IMR-90 (cell line): ENCODE measurements at regions not wholly inside any gene's neighbourhood (a gene's known extent, or its start where the extent isn't known, plus 50 kb on each side); places are given as distances from the start of the nearest gene placed in this dataset.
A peak's percentile ranks its signal among the peaks of the same experiment; 100 is the strongest.

Source experiments
- ATAC-seq: fragments of 200-7000 bp; cut with Tn5 transposase; 2 replicates; pipeline ENCODE4 v1.9.1; 2020; ENCODE audit warnings: low read depth, mild to moderate bottlenecking, moderate library complexity
- BruUV-seq: library from RNA; stranded (reverse); fragments of 400-500 nt; replicated peaks from 2 replicates; lab custom pipeline; 2021; lab: Mats Ljungman, UMichigan
- CTCF ChIA-PET: fragments of 300-600 bp; formaldehyde crosslinking; extraction: SDS; loops from one replicate; lab custom pipeline; 2021; ENCODE audit warnings: antibody characterized with exemption; lab: Yijun Ruan, JAX
- POLR2A ChIA-PET: fragments of 300-600 bp; sonication (Branson Sonifier 250); formaldehyde crosslinking; loops from one replicate; lab custom pipeline; 2022; ENCODE audit warnings: antibody characterized with exemption; ENCODE audit not compliant: unreplicated experiment; lab: Charles Lee
- DNase-seq: peaks from one replicate; pipeline ENCODE4 v3.0.0; 2013
- H2AFZ ChIP-seq: replicated peaks from 2 replicates; pipeline ENCODE3; 2013; ENCODE audit warnings: low read length, mild to moderate bottlenecking; ENCODE audit not compliant: poor library complexity
- H2AK5ac ChIP-seq: 2 replicates; pipeline ENCODE4 v1.6.1; 2013; ENCODE audit warnings: low read depth, low read length, inconsistent platforms
- H2AK9ac ChIP-seq: replicated peaks from 2 replicates; pipeline ENCODE3; 2013; ENCODE audit warnings: mild to moderate bottlenecking, low read depth, low read length, moderate library complexity; ENCODE audit not compliant: poor library complexity
- H2BK120ac ChIP-seq: 2 replicates; pipeline ENCODE4 v1.6.1; 2013; ENCODE audit warnings: low read depth, low read length, inconsistent platforms
- H2BK15ac ChIP-seq: 3 replicates; pipeline ENCODE4 v1.6.1; 2013; ENCODE audit warnings: low read depth, low read length, inconsistent platforms
- H2BK20ac ChIP-seq: 2 replicates; pipeline ENCODE4 v1.6.1; 2013; ENCODE audit warnings: low read depth, mild to moderate bottlenecking, inconsistent platforms, low read length, moderate library complexity
- H2BK5ac ChIP-seq: 2 replicates; pipeline ENCODE4 v1.6.1; 2013; ENCODE audit warnings: mild to moderate bottlenecking, low read depth, low read length, inconsistent platforms; ENCODE audit not compliant: poor library complexity, severe bottlenecking
- H3K14ac ChIP-seq: replicated peaks from 2 replicates; pipeline ENCODE4 v1.6.1; 2013; ENCODE audit warnings: low read depth, low read length, inconsistent platforms
- H3K18ac ChIP-seq: 2 replicates; pipeline ENCODE4 v1.6.1; 2013; ENCODE audit warnings: low read depth, low read length, control low read depth
- H3K23ac ChIP-seq: 2 replicates; pipeline ENCODE4 v1.6.1; 2013; ENCODE audit warnings: low read depth, low read length, inconsistent platforms
- H3K27ac ChIP-seq: 2 replicates; pipeline ENCODE4 v1.5.1; 2013; ENCODE audit warnings: mild to moderate bottlenecking, control low read depth, low read length; ENCODE audit not compliant: insufficient read depth
- H3K27me3 ChIP-seq: 2 replicates; pipeline ENCODE4 v1.6.1; 2013; ENCODE audit warnings: low read length; ENCODE audit not compliant: control insufficient read depth, insufficient read depth
- H3K36me3 ChIP-seq: 2 replicates; pipeline ENCODE4 v1.6.1; 2013; ENCODE audit warnings: low read length, mixed read lengths; ENCODE audit not compliant: control insufficient read depth, insufficient read depth
- H3K4ac ChIP-seq: 2 replicates; pipeline ENCODE4 v1.6.1; 2013; ENCODE audit warnings: low read depth, low read length, inconsistent platforms
- H3K4me1 ChIP-seq: 2 replicates; pipeline ENCODE4 v1.6.1; 2013; ENCODE audit warnings: low read length, mixed read lengths; ENCODE audit not compliant: control insufficient read depth, insufficient read depth
- H3K4me2 ChIP-seq: 2 replicates; pipeline ENCODE4 v1.6.1; 2013; ENCODE audit warnings: low read depth, mild to moderate bottlenecking, control low read depth, low read length, moderate library complexity
- H3K4me3 ChIP-seq: 2 replicates; pipeline ENCODE4 v1.5.1; 2013; ENCODE audit warnings: low read depth, mild to moderate bottlenecking, control low read depth, low read length, moderate library complexity; ENCODE audit not compliant: insufficient read depth
- H3K56ac ChIP-seq: 2 replicates; pipeline ENCODE4 v1.6.1; 2013; ENCODE audit warnings: low read length, inconsistent platforms; ENCODE audit not compliant: insufficient read depth; ENCODE audit errors: extremely low read depth
- H3K79me1 ChIP-seq, 2 experiments: 2 replicates each; pipeline ENCODE4 v1.6.1; 2013; ENCODE audit warnings: low read length in 2 of 2, inconsistent platforms in 1 of 2, low read depth in 1 of 2
- H3K9ac ChIP-seq: 2 replicates; pipeline ENCODE4 v1.6.1; 2013; ENCODE audit warnings: low read depth, low read length, control low read depth
- H3K9me1 ChIP-seq: 2 replicates; pipeline ENCODE4 v1.6.1; 2013; ENCODE audit warnings: low read length, inconsistent platforms; ENCODE audit not compliant: insufficient read depth
- H3K9me3 ChIP-seq: 2 replicates; pipeline ENCODE4 v1.6.1; 2013; ENCODE audit warnings: low read length; ENCODE audit not compliant: control insufficient read depth, insufficient read depth
- H4K20me1 ChIP-seq: 2 replicates; pipeline ENCODE4 v1.6.1; 2013; ENCODE audit warnings: low read length, inconsistent platforms; ENCODE audit not compliant: insufficient read depth
- H4K5ac ChIP-seq: 2 replicates; pipeline ENCODE4 v1.6.1; 2013; ENCODE audit warnings: mild to moderate bottlenecking, low read depth, low read length, control low read depth
- H4K8ac ChIP-seq, 2 experiments: 2 replicates each; pipeline ENCODE4 v1.6.1; 2013; ENCODE audit warnings: low read depth in 2 of 2, low read length in 2 of 2, control low read depth in 1 of 2, inconsistent platforms in 1 of 2
- H4K91ac ChIP-seq: 2 replicates; pipeline ENCODE4 v1.6.1; 2013; ENCODE audit warnings: low read depth, low read length, inconsistent platforms; ENCODE audit not compliant: insufficient read depth
- BHLHE40 ChIP-seq: fragments of 150-350 bp; IDR thresholded peaks from 2 replicates; pipeline ENCODE4 v1.6.1; 2016; ENCODE audit warnings: mild to moderate bottlenecking, low read depth, low read length
- CHD1 ChIP-seq: IDR thresholded peaks from 2 replicates; pipeline ENCODE4 v1.6.1; 2012; ENCODE audit warnings: low read depth, low read length, improper control_type of control experiment
- CTCF ChIP-seq: conservative IDR thresholded peaks from 2 replicates; pipeline ENCODE4 v1.5.1; 2012; ENCODE audit warnings: mild to moderate bottlenecking, low read depth, low read length, improper control_type of control experiment
- MXI1 ChIP-seq: IDR thresholded peaks from 2 replicates; pipeline ENCODE4 v1.6.1; 2012; ENCODE audit warnings: low read depth, mild to moderate bottlenecking, low read length, moderate library complexity, borderline replicate concordance
- RAD21 ChIP-seq: IDR thresholded peaks from 2 replicates; pipeline ENCODE4 v1.6.1; 2012; ENCODE audit warnings: low read length, improper control_type of control experiment
- USF2 ChIP-seq: fragments of 150-350 bp; IDR thresholded peaks from 2 replicates; pipeline ENCODE4 v1.6.1; 2017; ENCODE audit warnings: mild to moderate bottlenecking, antibody characterized with exemption, low read length, low read depth
- dilution Hi-C: fragments of 300-500 bp; cut with HindIII; formaldehyde crosslinking; loops from one replicate; pipeline ENCODE4 v1.14.3; 2018; ENCODE audit warnings: low sequenced_read_pairs; ENCODE audit not compliant: unreplicated experiment
- in situ Hi-C: fragments of 300-500 bp; cut with MboI; formaldehyde crosslinking; loops from 3 replicates; pipeline ENCODE4 v1.14.3; 2019; ENCODE audit warnings: low sequenced_read_pairs, inconsistent platforms, mixed read lengths
- intact Hi-C: fragments of 100-400 bp; cut with micrococcal nuclease; formaldehyde crosslinking; loops from 2 replicates; pipeline ENCODE4 v1.10.0; 2022

- Histone ChIP-seq H3K18ac (peak overlapping the region; percentile 11; the same call in 1 of the 2 replicates), H2BK20ac (peak overlapping the region; percentile 2), H3K4me3 (no peak overlapping the region), H3K4me2 (peak overlapping the region; percentile 14; the same call in 1 of the 2 replicates), H4K5ac (peak overlapping the region; percentile 44; the same call in 1 of the 2 replicates), H3K36me3 (no peaks in the 10 kb centered on the region), H3K14ac (peak overlapping the region; percentile 70), H3K23ac (peak overlapping the region; percentile 60), H2BK15ac (no peak overlapping the region), H4K8ac (peak overlapping the region; percentile 27 to 73; a peak in 2 of 4 replicates), H2BK120ac (peak overlapping the region; percentile 58), H3K9ac (no peak overlapping the region), H4K91ac (peak overlapping the region; percentile 55), H3K4me1 (peaks cover 8% of the 10 kb centered on the region), H2AFZ (peak overlapping the region; percentile 83), H2AK5ac (no peak overlapping the region), H3K79me1 (no peaks in the 10 kb centered on the region), H2BK5ac (no peak overlapping the region), H3K9me1 (no peaks in the 10 kb centered on the region), H4K20me1 (no peaks in the 10 kb centered on the region), H2AK9ac (no peak overlapping the region), H3K9me3 (no peaks in the 10 kb centered on the region), H3K56ac (no peak overlapping the region), H3K4ac (peak overlapping the region; percentile 62), H3K27me3 (no peaks in the 10 kb centered on the region), H3K27ac (peak overlapping the region; percentile 2; the same call in 1 of the 2 replicates)
- ATAC-seq (no peak), DNase-seq (no peak)
- no peak for TF ChIP-seq RAD21
- no peak for TF ChIP-seq USF2
- TF ChIP-seq CTCF, result no peak
- no peak for TF ChIP-seq MXI1
- no peak for TF ChIP-seq BHLHE40
- no peak for TF ChIP-seq CHD1
- ChIA-PET POLR2A (no interaction called here), CTCF (interaction anchor here (1.7 kb wide), 1 partner anchor 17 kb away, joined by 4 read pairs; no protein-coding TSS in a partner anchor)
- dilution Hi-C loops (no loop called here), in situ Hi-C loops (no loop called here), intact Hi-C loops (no loop called here)
- BruUV-seq, result no TSS peak
These were observed 90.5 kb upstream of the JUN start for GRCh38 chr1:58874342-58874741.
